ENCODE measurements at regions not wholly inside any gene's neighbourhood (a gene's known extent, or its start where the extent isn't known, plus 50 kb on each side); places are given as distances from the start of the nearest gene placed in this dataset.

- intact Hi-C loops (cut with micrococcal nuclease; ENCODE audit: unreplicated experiment) = no loop called here
- H3K27me3 ChIP-seq (replicated peaks; ENCODE audit: insufficient read depth, low read depth, low read length, poor library complexity) = no peaks in the 10 kb centered on the region
- H3K27ac ChIP-seq (ENCODE audit: low read depth, low read length, poor library complexity, severe bottlenecking) = no peak overlapping the region
- no TSS peak for BruUV-seq (replicated peaks)
- no peak for DNase-seq (ENCODE audit: low spot score)
- no peaks in the 10 kb centered on the region for H3K4me1 ChIP-seq (ENCODE audit: insufficient read depth, low read length, poor library complexity, severe bottlenecking)
- CTCF ChIA-PET = no interaction called here
- H3K36me3 ChIP-seq (ENCODE audit: insufficient read depth, low read length, poor library complexity, severe bottlenecking) = no peaks in the 10 kb centered on the region
- H3K9me3 ChIP-seq (ENCODE audit: low read depth, low read length, poor library complexity, severe bottlenecking) = no peaks in the 10 kb centered on the region
- TF ChIP-seq CTCF (conservative IDR thresholded peaks at IDR 0.05; ENCODE audit: low read depth, low read length) (no peak), EZH2 (IDR thresholded peaks at IDR 0.05; ENCODE audit: borderline replicate concordance, low read depth, low read length, poor library complexity, severe bottlenecking) (no peak)
- POLR2A ChIA-PET (ENCODE audit: low non-redundant PET) = no interaction called here
- no peak overlapping the region for H3K4me3 ChIP-seq (ENCODE audit: low read depth, low read length, poor library complexity, severe bottlenecking)
Measured at GRCh38 chr2:166727095-166727494, 161.2 kb upstream of the XIRP2 start.

GRCh38 chr2:166725927-166726924 lies 162.1 kb upstream of the XIRP2 start:
- Histone ChIP-seq H3K9me3 (ENCODE audit: low read depth, low read length, poor library complexity, severe bottlenecking) (no peaks in the 10 kb centered on the region), H3K27me3 (replicated peaks; ENCODE audit: insufficient read depth, low read depth, low read length, poor library complexity) (no peaks in the 10 kb centered on the region), H3K27ac (ENCODE audit: low read depth, low read length, poor library complexity, severe bottlenecking) (no peak overlapping the region), H3K4me3 (ENCODE audit: low read depth, low read length, poor library complexity, severe bottlenecking) (no peak overlapping the region), H3K36me3 (ENCODE audit: insufficient read depth, low read length, poor library complexity, severe bottlenecking) (no peaks in the 10 kb centered on the region), H3K4me1 (ENCODE audit: insufficient read depth, low read length, poor library complexity, severe bottlenecking) (no peaks in the 10 kb centered on the region)
- POLR2A ChIA-PET (ENCODE audit: low non-redundant PET) = no interaction called here
- DNase-seq (ENCODE audit: low spot score) = no peak
- TF ChIP-seq CTCF (conservative IDR thresholded peaks at IDR 0.05; ENCODE audit: low read depth, low read length) = no peak
- no peak for TF ChIP-seq EZH2 (IDR thresholded peaks at IDR 0.05; ENCODE audit: borderline replicate concordance, low read depth, low read length, poor library complexity, severe bottlenecking)
- intact Hi-C loops (cut with micrococcal nuclease; ENCODE audit: unreplicated experiment) = no loop called here
- BruUV-seq (replicated peaks) = no TSS peak
- CTCF ChIA-PET = no interaction called here

- ChIA-PET POLR2A (ENCODE audit: low non-redundant PET) (no interaction called here), CTCF (no interaction called here)
- DNase-seq (ENCODE audit: low spot score) = no peak
- no peak overlapping the region for H3K27ac ChIP-seq (ENCODE audit: low read depth, low read length, poor library complexity, severe bottlenecking)
- no peaks in the 10 kb centered on the region for H3K9me3 ChIP-seq (ENCODE audit: low read depth, low read length, poor library complexity, severe bottlenecking)
- H3K36me3 ChIP-seq (ENCODE audit: insufficient read depth, low read length, poor library complexity, severe bottlenecking) = no peaks in the 10 kb centered on the region
- no peak overlapping the region for H3K4me3 ChIP-seq (ENCODE audit: low read depth, low read length, poor library complexity, severe bottlenecking)
- TF ChIP-seq CTCF (conservative IDR thresholded peaks at IDR 0.05; ENCODE audit: low read depth, low read length) (no peak), EZH2 (IDR thresholded peaks at IDR 0.05; ENCODE audit: borderline replicate concordance, low read depth, low read length, poor library complexity, severe bottlenecking) (no peak)
- intact Hi-C loops (cut with micrococcal nuclease; ENCODE audit: unreplicated experiment) = no loop called here
- no peaks in the 10 kb centered on the region for H3K27me3 ChIP-seq (replicated peaks; ENCODE audit: insufficient read depth, low read depth, low read length, poor library complexity)
- H3K4me1 ChIP-seq (ENCODE audit: insufficient read depth, low read length, poor library complexity, severe bottlenecking) = no peaks in the 10 kb centered on the region
- BruUV-seq (replicated peaks) = no TSS peak
Measured at GRCh38 chr2:166716968-166717367, 171.3 kb upstream of the XIRP2 start.
